ENCODE measurements at regions not wholly inside any gene's neighbourhood (a gene's known extent, or its start where the extent isn't known, plus 50 kb on each side); places are given as distances from the start of the nearest gene placed in this dataset.

DNA sequence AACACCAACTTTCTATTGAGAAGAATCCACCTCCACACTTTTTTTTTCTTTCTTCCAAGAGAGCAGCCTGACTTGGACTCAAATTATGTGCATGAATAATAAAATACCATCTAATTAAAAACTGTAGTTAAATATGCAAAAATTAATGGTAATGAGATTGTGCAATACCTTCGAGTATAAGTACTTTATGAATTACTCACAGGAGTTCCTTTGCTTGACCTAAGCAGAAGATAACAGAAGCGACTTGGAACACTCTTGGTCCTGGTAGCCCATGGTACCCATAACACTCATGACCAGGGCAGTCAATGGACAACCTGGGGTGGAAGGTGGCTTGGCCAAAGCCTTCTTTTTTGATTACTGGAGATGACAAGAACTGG, 203.5 kb upstream of the IRX3 start:
- TF ChIP-seq, protein P1, sequence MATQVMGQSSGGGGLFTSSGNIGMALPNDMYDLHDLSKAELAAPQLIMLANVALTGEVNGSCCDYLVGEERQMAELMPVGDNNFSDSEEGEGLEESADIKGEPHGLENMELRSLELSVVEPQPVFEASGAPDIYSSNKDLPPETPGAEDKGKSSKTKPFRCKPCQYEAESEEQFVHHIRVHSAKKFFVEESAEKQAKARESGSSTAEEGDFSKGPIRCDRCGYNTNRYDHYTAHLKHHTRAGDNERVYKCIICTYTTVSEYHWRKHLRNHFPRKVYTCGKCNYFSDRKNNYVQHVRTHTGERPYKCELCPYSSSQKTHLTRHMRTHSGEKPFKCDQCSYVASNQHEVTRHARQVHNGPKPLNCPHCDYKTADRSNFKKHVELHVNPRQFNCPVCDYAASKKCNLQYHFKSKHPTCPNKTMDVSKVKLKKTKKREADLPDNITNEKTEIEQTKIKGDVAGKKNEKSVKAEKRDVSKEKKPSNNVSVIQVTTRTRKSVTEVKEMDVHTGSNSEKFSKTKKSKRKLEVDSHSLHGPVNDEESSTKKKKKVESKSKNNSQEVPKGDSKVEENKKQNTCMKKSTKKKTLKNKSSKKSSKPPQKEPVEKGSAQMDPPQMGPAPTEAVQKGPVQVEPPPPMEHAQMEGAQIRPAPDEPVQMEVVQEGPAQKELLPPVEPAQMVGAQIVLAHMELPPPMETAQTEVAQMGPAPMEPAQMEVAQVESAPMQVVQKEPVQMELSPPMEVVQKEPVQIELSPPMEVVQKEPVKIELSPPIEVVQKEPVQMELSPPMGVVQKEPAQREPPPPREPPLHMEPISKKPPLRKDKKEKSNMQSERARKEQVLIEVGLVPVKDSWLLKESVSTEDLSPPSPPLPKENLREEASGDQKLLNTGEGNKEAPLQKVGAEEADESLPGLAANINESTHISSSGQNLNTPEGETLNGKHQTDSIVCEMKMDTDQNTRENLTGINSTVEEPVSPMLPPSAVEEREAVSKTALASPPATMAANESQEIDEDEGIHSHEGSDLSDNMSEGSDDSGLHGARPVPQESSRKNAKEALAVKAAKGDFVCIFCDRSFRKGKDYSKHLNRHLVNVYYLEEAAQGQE (IDR thresholded peaks at IDR 0.05; ENCODE audit: insufficient read depth in 1 of 2, low read depth in 2 of 2, low read length in 2 of 2) = no peak
- no peak for TF ChIP-seq FOXP2 (optimal IDR thresholded peaks at IDR 0.05; ENCODE audit: borderline replicate concordance, extremely low read depth, extremely low read length, insufficient read depth)
- no peak for TF ChIP-seq SIN3A (IDR thresholded peaks at IDR 0.05; ENCODE audit: borderline replicate concordance, insufficient read depth, low read length)
- TF ChIP-seq TAF1 (IDR thresholded peaks at IDR 0.05; ENCODE audit: borderline replicate concordance, insufficient read depth, low read length) = no peak
- no peak for TF ChIP-seq POLR2AphosphoS5 (IDR thresholded peaks at IDR 0.05; ENCODE audit: low read depth, low read length)

- TF ChIP-seq SIN3A (IDR thresholded peaks at IDR 0.05; ENCODE audit: borderline replicate concordance, insufficient read depth, low read length) (no peak), POLR2AphosphoS5 (IDR thresholded peaks at IDR 0.05; ENCODE audit: low read depth, low read length) (no peak), TAF1 (IDR thresholded peaks at IDR 0.05; ENCODE audit: borderline replicate concordance, insufficient read depth, low read length) (no peak), FOXP2 (optimal IDR thresholded peaks at IDR 0.05; ENCODE audit: borderline replicate concordance, extremely low read depth, extremely low read length, insufficient read depth) (no peak)
- TF ChIP-seq, protein P1 (IDR thresholded peaks at IDR 0.05; ENCODE audit: insufficient read depth in 1 of 2, low read depth in 2 of 2, low read length in 2 of 2) = no peak
Observed at GRCh38 chr16:54489225-54490111, 202.9 kb upstream of the IRX3 start.

GRCh38 chr16:54488729-54489128, 202.1 kb upstream of the IRX3 start:
- TF ChIP-seq TAF1 (IDR thresholded peaks at IDR 0.05; ENCODE audit: borderline replicate concordance, insufficient read depth, low read length) (no peak), SIN3A (IDR thresholded peaks at IDR 0.05; ENCODE audit: borderline replicate concordance, insufficient read depth, low read length) (no peak), POLR2AphosphoS5 (IDR thresholded peaks at IDR 0.05; ENCODE audit: low read depth, low read length) (no peak), FOXP2 (optimal IDR thresholded peaks at IDR 0.05; ENCODE audit: borderline replicate concordance, extremely low read depth, extremely low read length, insufficient read depth) (no peak)
- TF ChIP-seq, protein P1 (IDR thresholded peaks at IDR 0.05; ENCODE audit: insufficient read depth in 1 of 2, low read depth in 2 of 2, low read length in 2 of 2) = no peak

DNA sequence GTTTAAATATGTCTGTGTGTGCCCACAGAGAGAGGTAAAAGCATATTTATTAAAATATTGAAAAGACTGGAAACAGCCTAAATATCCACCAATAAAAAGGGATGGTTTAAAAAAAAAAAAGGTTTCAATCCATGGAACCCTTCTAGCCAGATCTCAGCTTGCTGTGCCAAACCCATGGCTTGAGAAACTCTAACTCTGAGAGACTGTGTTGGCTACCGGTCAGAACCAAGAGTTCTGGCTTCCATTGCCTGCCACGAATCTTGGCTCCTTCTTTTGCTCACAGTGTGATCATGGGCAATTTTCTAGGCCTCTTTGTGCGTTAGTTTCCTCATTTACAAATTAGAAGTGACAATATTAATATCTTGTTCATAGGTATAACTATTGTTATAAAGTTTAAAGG, 201.3 kb upstream of the IRX3 start:
- TF ChIP-seq TAF1 (IDR thresholded peaks at IDR 0.05; ENCODE audit: borderline replicate concordance, insufficient read depth, low read length) = no peak
- TF ChIP-seq POLR2AphosphoS5 (IDR thresholded peaks at IDR 0.05; ENCODE audit: low read depth, low read length) = no peak
- no peak for TF ChIP-seq FOXP2 (optimal IDR thresholded peaks at IDR 0.05; ENCODE audit: borderline replicate concordance, extremely low read depth, extremely low read length, insufficient read depth)
- TF ChIP-seq, protein P1 (IDR thresholded peaks at IDR 0.05; ENCODE audit: insufficient read depth in 1 of 2, low read depth in 2 of 2, low read length in 2 of 2) = no peak
- TF ChIP-seq SIN3A (IDR thresholded peaks at IDR 0.05; ENCODE audit: borderline replicate concordance, insufficient read depth, low read length) = no peak
